GM21717 (cell line): ENCODE measurements at regions not wholly inside any gene's neighbourhood (a gene's known extent, or its start where the extent isn't known, plus 50 kb on each side); places are given as distances from the start of the nearest gene placed in this dataset.

ENCODE experiments used
- ATAC-seq: cut with Tn5 transposase; IDR thresholded peaks from one replicate; pipeline ENCODE4 v1.9.1; 2021; ENCODE audit warnings: mild to moderate bottlenecking, moderate library complexity; ENCODE audit not compliant: unreplicated experiment

DNA sequence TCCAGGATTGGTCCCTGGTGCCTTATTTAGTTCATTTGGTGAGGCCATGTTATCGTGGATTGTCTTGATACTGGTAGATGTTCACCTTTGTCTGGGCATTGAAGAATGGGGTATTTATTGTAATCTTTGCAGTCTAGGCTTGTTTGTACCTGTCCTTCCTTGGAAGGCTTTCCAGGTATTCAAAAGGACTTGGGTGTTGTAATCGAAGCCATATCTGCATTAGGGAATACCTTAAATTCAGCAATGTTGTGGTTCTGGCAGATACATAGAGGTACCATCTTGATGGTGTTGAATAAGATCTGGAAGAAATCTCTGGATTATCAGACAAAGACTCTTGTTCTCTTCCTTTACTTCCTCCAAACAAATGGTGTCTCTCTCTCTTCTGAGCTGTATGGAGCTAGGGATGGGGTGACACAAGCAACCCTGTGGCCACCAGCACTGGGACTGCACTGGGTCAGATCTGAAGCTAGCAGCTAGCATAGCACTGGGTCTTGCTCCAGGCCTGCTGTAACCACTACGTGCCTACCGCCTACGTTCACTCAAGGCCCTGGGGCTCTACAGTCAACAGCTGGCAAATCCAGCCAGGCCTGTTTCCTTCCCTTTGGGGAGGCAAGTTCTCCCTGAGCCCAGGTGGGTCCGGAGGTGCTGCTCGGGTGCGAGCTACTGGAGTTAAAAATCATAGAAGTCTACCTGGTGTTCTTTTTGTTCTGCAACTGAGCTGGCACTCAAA is 261.1 kb upstream of the CITED2 start:
- ATAC-seq = no peak

DNA sequence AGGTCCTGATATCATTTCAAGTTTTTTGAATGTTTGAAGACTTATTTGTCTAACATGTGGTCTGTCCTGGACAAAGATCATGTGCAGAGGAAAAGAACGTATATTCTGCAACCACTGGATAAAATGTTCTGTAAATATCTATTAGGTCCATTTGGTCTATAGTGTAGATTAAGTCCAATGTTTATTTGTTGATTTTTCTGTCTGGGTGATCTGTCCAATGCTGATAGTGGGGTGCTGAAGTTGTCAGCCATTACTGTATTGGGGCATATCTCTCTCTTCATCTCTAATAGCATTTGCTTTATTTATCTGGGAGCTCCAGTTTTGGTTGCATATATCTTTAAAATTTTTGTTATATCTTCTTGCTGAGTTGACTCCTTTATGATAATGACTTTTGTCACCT is 258.4 kb upstream of the CITED2 start:
- no peak for ATAC-seq

DNA sequence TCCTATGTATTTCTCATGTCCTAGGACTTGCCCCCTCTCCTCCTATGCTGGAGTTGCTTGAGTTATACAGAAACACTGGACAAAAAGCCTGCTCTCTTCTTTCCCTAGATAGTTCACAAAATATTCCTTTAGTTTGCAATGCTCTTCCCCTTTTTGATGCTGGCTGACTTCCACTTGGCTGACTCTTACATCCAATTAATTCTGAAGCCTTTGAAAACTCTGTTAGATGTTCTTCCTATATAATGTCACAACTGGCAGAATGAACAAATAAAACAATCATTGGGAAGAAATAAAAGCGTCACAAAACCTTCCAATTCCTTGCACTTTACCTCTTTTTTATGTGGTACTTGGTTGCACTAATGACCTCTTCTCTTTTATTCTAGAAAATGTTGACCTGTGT is 253.8 kb upstream of the CITED2 start:
- no peak for ATAC-seq

DNA sequence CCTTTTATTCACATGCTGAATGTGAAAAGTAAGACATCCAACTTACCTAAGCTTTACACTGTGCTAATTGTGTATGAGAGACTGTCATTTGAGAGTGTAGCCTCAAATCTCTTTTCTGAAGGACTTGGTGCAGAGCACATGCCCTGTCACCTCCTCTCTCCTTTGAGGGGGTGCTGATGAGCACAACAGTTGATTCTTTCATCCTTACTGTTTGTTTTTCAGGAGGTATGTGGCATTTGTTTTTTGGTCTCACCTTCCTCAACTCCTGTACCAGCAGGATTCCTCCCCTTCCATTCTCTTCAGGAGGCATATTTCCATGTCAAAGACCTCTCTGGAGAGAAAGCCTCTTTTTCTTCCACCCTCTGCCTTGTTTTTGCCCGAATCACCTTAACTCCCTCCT is 252.6 kb upstream of the CITED2 start:
- no peak for ATAC-seq

DNA sequence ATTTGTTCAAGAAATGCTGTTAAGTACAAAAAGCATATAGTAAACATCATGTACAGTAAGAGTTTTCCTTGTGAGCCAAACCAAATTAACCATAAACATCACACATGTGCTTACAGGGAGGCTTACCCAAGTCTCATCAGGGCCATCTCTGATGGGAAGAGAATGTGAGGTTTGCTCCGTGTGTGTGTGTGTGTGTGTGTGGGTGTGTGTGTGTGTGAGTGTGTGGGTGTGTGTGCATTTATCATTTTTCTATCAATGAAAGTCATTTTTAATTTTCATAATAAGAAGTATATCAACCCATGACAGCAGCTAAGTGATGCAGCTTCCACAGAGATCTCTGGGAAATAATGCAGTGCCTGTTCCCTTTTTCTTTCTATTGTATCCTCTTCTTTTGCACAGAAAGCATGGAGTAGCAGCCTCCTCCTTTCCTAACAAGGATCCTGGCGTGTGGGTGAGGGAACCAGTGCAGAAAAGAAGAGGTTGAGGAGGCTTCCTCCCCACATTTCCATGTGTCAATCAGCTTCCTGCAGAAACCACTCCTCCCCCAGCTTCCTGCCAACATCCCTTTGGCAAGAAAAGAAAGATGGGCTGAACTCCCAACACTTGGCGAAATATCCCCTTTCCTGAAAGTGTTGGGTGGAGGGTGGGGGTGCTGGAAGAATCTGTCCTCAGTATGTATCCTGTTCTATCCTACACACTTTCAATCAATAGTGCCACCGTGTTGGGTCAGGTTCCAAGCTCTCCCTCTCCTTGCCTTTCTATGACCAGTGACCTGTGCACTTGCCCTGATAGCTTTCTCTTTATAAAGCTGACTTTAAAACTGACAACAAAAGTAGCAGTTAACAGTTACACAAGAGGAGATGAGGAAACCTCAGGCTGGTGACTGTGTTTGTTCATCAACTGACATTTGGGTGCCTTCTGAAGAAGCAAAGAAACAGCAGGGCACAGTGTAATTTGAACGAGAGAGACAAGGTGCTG is 251.8 kb upstream of the CITED2 start:
- ATAC-seq = no peak

DNA sequence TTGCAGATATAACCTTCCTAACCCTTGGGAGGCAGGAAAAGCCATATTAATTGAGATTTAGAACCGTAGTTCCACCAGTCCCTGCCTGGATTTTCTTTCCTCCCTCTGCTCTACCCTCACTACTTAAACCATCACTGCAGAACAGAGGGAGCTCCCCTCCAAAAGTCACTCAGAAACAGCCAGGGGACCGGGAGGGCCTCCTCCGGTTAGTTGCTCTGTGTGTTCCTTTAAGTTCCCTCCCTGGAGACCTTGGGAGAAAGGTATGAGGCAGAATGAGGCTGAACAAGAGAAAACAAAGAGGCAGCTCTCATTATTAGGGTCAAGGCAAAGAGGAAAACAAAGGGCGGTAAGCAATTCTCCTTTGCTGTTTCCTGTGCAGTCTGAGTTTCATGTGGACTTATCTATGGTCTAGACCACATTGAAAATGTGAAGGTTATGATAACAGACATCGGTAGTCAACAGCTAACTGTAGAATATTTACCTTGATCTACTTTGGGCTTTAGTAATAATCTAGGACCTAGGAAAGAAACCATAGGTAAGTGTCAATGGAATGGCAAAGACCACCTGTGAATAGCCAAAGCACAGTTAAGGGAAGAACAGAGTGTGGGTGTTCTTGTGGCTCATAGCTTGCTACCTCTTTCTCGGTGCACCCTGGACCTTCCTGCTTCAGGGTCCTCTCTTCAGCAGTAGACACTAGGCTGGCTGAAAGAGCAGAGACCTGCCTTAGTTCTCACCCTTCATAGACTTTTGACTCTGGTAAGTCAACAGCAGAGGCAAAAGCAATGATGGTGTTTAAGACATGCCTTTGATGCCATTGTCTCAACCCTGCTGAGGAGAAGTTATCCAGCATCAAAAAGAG is 250.9 kb upstream of the CITED2 start:
- no peak for ATAC-seq

DNA sequence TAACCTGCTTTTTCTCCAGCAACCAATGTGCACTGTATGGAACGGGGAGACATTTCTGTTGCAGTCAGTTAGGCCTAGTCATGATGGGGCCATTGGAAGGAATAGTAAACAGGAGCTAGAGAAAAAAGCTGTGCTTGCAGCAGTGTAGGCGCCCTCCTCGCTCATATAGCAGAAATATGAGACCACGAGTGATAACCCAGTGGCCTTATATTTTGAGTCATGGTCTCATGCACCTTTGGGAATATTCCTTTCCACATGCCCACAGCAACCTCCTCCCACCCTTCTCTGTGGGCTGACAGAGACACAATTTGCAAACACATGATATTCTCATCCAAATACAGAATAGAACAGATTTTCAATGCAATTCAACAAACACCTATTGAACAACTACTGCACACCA is 248.9 kb upstream of the CITED2 start:
- ATAC-seq = no peak

DNA sequence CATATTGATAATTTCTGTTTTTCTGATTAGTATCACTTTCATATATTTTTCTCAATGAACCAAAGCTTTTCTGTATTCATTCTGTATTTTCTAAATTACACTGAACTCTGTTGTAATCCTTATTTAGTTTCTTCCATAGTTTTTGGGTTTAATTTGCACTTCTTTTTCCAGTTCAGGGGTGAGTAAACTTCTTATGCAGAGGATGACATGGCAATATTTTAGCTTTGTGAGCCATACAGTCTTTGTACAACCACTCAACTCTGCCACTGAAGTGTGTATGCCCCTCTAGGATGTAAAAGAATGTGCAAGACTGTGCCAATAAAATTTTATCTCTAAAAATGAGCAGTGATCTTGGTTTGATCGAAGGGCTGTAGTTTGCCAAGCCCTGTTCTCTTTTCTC is 239.0 kb upstream of the CITED2 start:
- ATAC-seq = no peak

DNA sequence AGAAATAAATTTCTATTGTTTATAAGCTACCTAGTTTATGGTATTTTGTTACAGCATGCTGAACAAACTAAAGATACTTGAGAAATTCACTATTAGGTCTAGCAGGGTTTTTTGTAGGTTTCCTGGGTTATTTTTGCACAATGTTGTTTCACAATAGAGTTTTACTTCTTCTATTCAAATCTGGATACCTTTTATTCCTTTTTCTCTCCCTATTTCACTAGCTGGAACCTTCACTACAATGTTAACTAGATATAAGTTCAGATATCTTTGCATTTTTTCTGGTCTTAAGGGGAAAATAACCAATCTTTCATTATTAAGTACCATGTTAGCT is 237.7 kb upstream of the CITED2 start:
- no peak for ATAC-seq

DNA sequence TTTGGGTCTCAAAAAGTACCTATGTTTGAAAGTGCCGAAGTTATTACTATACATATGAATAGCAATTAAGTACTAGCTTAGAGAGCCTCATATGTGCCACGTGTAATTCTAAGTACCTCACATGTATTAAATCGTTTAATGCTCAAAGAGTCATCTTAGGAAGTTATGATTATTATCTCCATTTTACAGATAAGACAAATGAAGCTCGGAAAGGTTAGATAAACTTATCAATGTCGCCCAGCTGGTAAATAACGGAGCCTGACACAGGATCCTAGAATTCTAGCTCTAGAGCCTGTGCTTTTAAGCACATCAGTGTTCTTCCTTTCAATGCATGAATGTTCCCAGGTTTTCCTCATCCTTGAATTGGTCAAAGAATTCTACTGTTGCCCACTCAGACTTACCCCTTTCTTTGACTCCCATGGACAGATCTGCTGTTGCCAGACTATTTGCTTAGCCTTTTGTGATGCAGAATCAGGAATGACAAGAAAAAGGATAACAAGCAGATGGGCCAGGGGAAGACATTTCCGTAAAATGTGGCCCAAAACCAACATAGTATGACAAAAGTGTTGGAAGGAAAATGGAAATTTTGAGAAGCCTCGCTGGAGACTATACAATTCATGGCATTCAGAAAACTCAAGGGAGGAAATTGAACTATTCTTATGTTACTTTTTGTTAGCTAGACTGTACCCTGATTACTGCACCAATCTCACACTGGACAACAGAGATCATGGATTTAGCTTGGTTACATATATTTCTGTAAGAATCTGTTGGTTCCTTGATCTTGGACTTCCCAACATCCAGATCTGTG is 237.1 kb upstream of the CITED2 start:
- no peak for ATAC-seq

DNA sequence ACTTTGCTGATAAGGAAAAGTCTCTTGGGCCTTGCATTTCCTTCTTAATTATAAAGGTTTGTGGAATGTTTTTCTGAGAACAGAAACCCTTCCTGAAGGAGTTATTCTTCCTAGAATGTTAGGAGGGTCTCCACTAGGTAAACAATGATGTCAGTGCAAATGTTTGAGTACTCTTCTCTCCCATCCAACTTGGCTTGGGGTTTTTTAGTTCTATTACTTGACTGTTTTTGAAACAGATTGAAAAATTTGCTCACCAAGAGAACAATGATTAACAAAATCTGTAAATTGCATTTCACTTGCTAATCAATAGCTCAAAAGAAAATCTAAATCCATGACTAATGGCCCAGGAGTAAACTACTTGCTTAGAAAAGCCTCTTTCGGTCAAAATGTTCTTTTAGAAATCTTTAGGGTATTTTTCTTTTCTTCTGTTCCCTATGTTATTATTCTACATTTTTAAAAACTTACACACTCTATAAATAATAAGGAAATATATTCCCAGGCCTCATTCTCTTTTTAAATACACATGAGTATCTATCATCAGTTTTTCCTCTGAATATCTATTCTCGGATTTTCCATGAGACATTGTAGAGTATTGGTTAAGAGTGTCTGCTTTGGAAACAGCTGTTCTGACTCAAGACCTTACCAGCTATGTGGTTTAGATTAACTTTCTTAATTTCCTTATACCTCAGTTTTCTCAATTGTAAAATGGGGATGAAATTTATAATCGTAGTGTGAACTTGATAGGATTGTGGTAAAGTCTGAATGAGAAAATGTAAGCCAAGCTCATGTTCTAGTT is 234.2 kb upstream of the CITED2 start:
- ATAC-seq = no peak

DNA sequence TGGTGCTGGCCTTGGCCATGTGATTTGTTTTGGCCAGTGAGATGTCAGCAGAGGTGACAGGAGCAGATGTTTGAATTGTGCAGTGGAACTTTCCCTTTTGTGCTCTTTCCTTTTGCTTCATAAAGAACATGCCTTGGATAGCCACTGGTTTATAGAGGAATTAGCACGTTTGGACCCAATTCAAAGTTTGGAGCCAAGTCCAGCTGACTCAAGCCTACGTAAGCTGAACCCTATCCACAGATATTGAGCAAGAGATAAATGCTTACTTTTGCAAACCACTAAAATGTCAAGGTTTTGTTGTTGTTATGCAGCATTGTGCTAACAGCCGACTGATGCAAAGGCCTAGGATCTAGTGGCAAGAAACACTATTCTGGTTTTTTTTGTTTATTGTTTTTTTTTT is 230.9 kb upstream of the CITED2 start:
- ATAC-seq = no peak

DNA sequence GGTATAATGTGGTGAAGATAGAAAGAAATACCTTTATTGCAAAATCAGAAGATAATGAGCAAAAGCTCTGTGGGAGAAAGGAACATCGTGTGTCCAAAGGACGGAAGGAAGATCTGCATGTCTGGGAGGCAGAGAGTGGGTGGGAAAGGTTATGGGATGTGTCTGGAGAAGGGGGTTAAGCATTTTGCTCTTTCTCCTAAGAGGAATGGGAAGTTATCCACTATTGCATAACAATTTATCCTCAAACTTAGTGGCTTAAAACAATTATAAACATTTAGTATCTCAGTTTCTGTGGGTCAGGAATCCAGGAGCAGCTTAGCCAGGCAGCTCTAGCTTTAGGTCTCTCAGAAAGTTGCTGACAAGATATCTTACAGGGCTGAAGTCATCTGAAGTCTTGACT is 229.1 kb upstream of the CITED2 start:
- no peak for ATAC-seq

DNA sequence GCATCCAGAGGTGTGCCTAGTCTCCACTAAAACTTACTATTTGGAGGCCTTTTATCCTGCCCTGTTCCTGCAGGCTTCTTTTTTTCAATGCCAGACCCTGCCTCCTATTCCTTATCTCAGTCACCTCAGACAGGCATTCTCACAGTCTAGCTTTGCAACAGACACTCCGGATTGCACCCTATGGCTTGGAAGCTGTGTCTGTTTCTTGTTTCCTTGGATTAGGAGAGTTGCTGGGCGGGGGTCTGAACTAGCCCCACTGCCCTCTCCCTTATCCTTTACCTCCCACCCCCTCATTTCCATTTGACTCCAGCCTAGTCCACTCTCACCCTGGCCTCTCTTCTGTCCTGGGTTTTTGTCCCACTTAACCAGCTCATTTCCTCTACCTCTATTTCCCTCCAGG is 228.1 kb upstream of the CITED2 start:
- ATAC-seq = no peak

DNA sequence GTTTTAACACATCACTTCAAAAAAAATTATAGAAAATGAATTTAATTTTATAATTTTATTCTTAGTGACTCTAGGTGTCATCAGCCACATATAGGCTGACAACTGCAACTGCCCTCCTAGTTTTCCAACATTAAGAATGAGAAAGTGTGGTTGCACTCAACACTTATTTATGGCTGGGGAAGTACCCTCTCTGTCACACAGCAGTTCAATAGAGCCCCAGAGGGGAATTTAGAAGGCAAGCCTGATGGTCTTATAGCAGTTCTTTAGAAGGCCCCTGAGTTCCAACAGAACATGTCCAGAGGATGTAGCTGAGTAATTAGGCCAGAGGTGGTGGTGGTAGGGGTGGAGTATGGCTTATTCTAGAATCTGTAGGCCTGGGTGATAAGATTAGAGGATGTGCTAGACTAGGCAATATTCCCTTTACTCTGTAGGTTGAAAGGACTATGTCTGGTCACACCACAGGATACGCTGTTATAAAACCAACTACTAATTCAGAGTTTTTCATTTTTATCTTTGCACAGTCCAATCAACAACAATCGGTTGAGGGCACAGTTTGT is 226.5 kb upstream of the CITED2 start:
- peak; percentile 98 for ATAC-seq

DNA sequence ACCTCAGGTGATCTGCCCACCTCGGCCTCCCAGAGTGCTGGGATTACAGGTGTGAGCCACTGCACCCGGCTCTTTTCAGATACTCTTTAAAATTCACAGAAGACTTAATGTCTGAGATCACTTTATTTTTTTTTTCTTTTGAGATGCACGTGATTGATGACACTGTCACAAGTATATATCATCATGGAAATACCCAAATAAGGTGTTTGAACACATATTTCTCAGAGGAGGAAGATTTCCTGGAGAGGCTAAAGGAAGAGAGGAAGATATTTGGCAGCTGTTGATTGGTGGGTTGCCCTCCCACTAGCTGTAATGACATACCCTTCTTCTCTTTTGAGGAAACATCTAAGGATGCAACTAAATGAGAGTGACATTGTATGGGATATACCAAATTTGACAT is 225.9 kb upstream of the CITED2 start:
- peak; percentile 18 for ATAC-seq

DNA sequence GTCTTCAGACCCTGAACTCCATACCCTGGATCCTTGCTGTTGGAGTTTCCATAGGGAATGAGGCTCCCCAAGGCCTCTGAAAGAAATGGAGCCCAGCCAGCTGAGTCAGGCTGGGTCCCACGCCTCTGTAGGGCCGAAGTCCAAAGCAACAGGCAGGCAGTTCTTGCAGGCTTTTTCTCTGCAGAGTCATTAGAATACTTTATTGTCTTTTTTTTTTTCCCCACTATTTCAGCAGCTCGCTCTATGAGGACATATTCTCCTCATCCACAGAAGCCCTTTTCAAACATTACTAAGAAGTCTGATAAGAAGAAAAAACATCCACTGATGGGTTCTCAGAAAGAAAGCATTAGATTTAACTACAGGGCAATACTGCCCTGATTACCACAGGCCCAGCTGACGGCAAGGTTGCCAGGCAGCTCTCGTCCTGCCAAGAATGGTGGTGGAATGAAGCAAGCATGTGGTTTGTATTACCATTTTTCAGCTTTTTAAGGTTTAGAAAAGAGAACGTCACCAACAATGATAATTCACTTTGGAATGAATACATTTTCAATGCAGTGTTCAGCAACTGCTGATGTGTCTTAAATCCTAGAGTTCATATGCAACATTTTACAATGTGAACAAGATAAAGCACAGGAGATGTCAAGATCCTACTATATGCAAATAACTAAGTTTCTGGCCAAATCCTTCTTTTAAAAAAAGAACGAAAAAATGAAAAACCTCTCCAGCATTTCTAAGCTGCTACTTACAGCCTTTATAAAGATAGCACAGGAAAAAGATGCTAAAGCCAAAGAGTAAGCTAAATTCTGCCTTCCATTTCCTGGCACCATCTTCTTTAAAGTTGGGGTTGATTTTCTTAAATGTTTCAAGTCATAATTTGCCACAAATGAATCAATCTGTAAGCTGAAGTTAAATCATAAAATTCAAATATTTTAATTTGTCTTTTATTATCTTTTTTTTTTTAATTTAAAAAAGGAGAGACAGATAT is 223.6 kb upstream of the CITED2 start:
- no peak for ATAC-seq

DNA sequence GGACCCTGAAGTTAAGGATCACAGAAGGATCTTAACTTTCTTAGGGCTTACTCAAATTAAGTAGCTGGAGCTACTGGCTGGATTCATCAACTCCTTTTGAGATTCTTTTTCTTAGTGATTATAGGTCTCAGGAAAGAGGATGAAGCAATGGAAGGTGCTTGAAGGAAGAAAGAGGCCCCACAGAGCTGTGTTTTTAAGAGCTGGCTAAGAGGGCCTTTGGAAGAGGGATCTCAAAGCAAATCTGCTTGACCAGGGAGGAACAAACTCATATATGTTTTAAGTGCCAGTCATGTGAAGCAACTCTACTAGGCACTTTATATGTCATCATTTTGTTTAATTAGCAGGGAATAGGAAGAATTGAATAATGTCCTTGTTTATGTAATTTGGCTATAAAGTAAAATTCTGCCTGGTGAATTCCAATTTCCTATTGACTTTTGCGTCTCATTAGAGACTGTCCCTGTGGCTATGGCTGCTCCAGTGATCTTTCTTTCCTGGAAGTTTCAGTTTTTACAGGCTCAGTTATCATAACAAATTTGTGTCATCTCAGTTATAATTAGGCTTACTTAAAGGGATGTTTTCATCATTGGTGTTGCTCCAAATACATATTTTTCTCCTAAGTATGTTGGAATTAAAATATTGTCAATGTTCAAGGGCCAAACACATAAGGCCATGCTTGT is 222.8 kb upstream of the CITED2 start:
- ATAC-seq = no peak
